ENCODE measurements at regions not wholly inside any gene's neighbourhood (a gene's known extent, or its start where the extent isn't known, plus 50 kb on each side); places are given as distances from the start of the nearest gene placed in this dataset.

DNA sequence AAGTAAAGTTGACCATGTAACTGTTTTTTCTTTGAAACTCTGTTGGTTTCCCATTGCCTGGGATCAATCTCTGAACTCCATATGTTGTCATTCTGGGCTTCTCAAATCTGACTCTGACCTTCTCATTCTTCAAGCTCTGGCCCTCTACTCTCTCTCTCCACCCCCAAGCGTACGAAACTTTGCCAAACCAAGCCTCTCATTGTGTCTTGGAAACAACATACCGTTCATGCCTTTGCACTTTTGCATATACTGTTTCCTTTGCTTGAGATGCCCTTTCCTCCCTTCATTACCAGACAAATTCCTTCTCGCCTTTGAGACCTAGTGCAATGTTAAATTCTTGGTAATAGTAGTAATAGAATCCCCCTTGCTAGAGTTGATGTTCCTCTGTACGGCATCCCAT, 113.7 kb downstream of the OLFM4 start:
- TF ChIP-seq, protein P1, sequence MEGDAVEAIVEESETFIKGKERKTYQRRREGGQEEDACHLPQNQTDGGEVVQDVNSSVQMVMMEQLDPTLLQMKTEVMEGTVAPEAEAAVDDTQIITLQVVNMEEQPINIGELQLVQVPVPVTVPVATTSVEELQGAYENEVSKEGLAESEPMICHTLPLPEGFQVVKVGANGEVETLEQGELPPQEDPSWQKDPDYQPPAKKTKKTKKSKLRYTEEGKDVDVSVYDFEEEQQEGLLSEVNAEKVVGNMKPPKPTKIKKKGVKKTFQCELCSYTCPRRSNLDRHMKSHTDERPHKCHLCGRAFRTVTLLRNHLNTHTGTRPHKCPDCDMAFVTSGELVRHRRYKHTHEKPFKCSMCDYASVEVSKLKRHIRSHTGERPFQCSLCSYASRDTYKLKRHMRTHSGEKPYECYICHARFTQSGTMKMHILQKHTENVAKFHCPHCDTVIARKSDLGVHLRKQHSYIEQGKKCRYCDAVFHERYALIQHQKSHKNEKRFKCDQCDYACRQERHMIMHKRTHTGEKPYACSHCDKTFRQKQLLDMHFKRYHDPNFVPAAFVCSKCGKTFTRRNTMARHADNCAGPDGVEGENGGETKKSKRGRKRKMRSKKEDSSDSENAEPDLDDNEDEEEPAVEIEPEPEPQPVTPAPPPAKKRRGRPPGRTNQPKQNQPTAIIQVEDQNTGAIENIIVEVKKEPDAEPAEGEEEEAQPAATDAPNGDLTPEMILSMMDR (IDR thresholded peaks at IDR 0.05): no peak
- no peak for TF ChIP-seq EZH2 (IDR thresholded peaks at IDR 0.05)
